ENCODE measurements at regions not wholly inside any gene's neighbourhood (a gene's known extent, or its start where the extent isn't known, plus 50 kb on each side); places are given as distances from the start of the nearest gene placed in this dataset.
"Not testable (repeated sequence)": the region's sequence is repeated elsewhere in the genome, so short reads cannot be mapped to it uniquely, and the experiment has no call there.

- no peak for DNase-seq
Measured at GRCh38 chrX:39688576-39689375, 409.0 kb downstream of the BCOR start.

GRCh38 chrX:39689376-39690104 is 408.2 kb downstream of the BCOR start:
- no peak for DNase-seq

- DNase-seq = no peak
Measured at GRCh38 chrX:39690541-39691415, 407.0 kb downstream of the BCOR start.

GRCh38 chrX:39691724-39692123 is 406.0 kb downstream of the BCOR start:
- DNase-seq = no peak

GRCh38 chrX:39692796-39693195 is 405.0 kb downstream of the BCOR start:
- DNase-seq = no peak

- no peak for DNase-seq
Measured at GRCh38 chrX:39693298-39693697, 404.5 kb downstream of the BCOR start.

GRCh38 chrX:39702636-39703035 is 395.1 kb downstream of the BCOR start:
- DNase-seq = not testable (repeated sequence)

GRCh38 chrX:39703307-39703706 is 394.5 kb downstream of the BCOR start:
- DNase-seq = no peak

GRCh38 chrX:39704590-39704989 is 393.2 kb downstream of the BCOR start:
- no peak for DNase-seq

GRCh38 chrX:39705290-39705689 is 392.5 kb downstream of the BCOR start:
- no peak for DNase-seq

- DNase-seq = no peak
Measured at GRCh38 chrX:39709364-39709763, 388.4 kb downstream of the BCOR start.

- DNase-seq = no peak
Measured at GRCh38 chrX:39709812-39710211, 387.9 kb downstream of the BCOR start.

- DNase-seq = no peak
Measured at GRCh38 chrX:39710776-39711175, 387.0 kb downstream of the BCOR start.

GRCh38 chrX:39714471-39714870 is 383.3 kb downstream of the BCOR start:
- no peak for DNase-seq

- no peak for DNase-seq
Measured at GRCh38 chrX:39716401-39716800, 381.4 kb downstream of the BCOR start.

GRCh38 chrX:39716802-39717540 is 380.8 kb downstream of the BCOR start:
- DNase-seq = no peak

GRCh38 chrX:39718981-39719380 is 378.8 kb downstream of the BCOR start:
- DNase-seq = no peak

- DNase-seq = no peak
Measured at GRCh38 chrX:39720945-39721344, 376.8 kb downstream of the BCOR start.

GRCh38 chrX:39721566-39722279 is 376.0 kb downstream of the BCOR start:
- DNase-seq = no peak

GRCh38 chrX:39724544-39724943 is 373.2 kb downstream of the BCOR start:
- DNase-seq = no peak

GRCh38 chrX:39725114-39725513 is 372.6 kb downstream of the BCOR start:
- no peak for DNase-seq

Measured in effector CD8-positive, alpha-beta T cell (primary cell).